Endodermal cell (in vitro differentiated cells): ENCODE measurements at regions not wholly inside any gene's neighbourhood (a gene's known extent, or its start where the extent isn't known, plus 50 kb on each side); places are given as distances from the start of the nearest gene placed in this dataset.

Source experiments
- DNase-seq: peaks from one replicate; pipeline ENCODE4 v3.0.0-alpha.2; 2017
- H3K27ac ChIP-seq: 2 replicates; pipeline ENCODE4 v1.5.1; 2013; ENCODE audit warnings: mild to moderate bottlenecking, low read depth, low read length, moderate library complexity
- H3K27me3 ChIP-seq: 2 replicates; pipeline ENCODE4 v1.6.1; 2013; ENCODE audit warnings: mild to moderate bottlenecking, low read length, moderate library complexity; ENCODE audit not compliant: insufficient read depth, control insufficient read depth, poor library complexity, severe bottlenecking
- H3K36me3 ChIP-seq: 2 replicates; pipeline ENCODE4 v1.7.0; 2013; ENCODE audit warnings: mild to moderate bottlenecking, low read length, moderate library complexity; ENCODE audit not compliant: control insufficient read depth, insufficient read depth
- H3K4me1 ChIP-seq: one replicate; pipeline ENCODE4 v1.7.0; 2013; ENCODE audit warnings: low read length; ENCODE audit not compliant: control insufficient read depth, insufficient read depth
- H3K4me3 ChIP-seq: 2 replicates; pipeline ENCODE4 v1.5.1; 2013; ENCODE audit warnings: mild to moderate bottlenecking, low read length, moderate library complexity
- H3K9ac ChIP-seq: 2 replicates; pipeline ENCODE4 v1.6.1; 2013; ENCODE audit warnings: mild to moderate bottlenecking, low read length, moderate library complexity; ENCODE audit not compliant: poor library complexity, severe bottlenecking; ENCODE audit errors: extremely low read depth
- H3K9me3 ChIP-seq: 2 replicates; pipeline ENCODE4 v1.6.1; 2013; ENCODE audit warnings: mild to moderate bottlenecking, low read length, moderate library complexity; ENCODE audit not compliant: control insufficient read depth
- H3K27ac Mint-ChIP-seq: 2 replicates; pipeline ENCODE4 v1.8.0; 2020; ENCODE audit warnings: mixed read lengths
- H3K27me3 Mint-ChIP-seq: 2 replicates; pipeline ENCODE4 v1.8.0; 2021; ENCODE audit warnings: mild to moderate bottlenecking, mixed read lengths; ENCODE audit not compliant: insufficient read depth
- H3K36me3 Mint-ChIP-seq: 2 replicates; pipeline ENCODE4 v1.8.0; 2020; ENCODE audit warnings: low read depth, mixed read lengths
- H3K4me1 Mint-ChIP-seq: 2 replicates; pipeline ENCODE4 v1.8.0; 2020; ENCODE audit warnings: mixed read lengths
- H3K4me3 Mint-ChIP-seq: 2 replicates; pipeline ENCODE4 v1.8.0; 2020; ENCODE audit warnings: mild to moderate bottlenecking, moderate library complexity, mixed read lengths
- H3K9me3 Mint-ChIP-seq: 2 replicates; pipeline ENCODE4 v1.8.0; 2020; ENCODE audit warnings: mild to moderate bottlenecking, mixed read lengths
- WGBS, 2 experiments: methylation state at CpG; one replicate each; pipeline versions ENCODE4 v1.1.5 to v1.1.7; 2013; ENCODE audit warnings: missing lambda C conversion rate in 2 of 2, mixed read lengths in 1 of 2; ENCODE audit not compliant: insufficient coverage in 1 of 2, insufficient read length in 1 of 2; 5-methylcytosine and 5-hydroxymethylcytosine counted together
- TF ChIP-seq, protein P1 (sequence below): fragments of 200-600 bp; sonication (generic); conservative IDR thresholded peaks from 2 replicates; pipeline ENCODE4 v1.5.0; 2021; ENCODE audit warnings: antibody characterized with exemption, mild to moderate bottlenecking

DNA sequence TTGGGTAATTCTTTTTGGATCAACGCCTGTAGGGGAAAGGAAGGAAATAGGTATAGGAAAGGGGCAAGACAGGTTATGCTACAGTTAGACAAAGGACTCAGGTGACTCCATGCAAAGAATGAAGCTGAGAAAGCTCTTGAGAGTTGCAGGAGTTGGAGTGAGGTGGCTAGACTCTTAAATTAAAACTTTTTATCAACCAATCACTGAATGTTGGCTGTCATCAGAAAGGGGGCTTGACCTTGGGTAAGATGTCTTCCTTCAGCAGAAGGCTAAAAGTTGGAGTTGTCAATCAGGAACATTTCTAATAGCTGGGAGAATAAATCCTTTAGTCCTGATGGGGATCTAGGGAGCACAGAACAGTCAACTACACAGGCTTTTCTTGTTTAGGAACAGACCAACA, 595.4 kb downstream of the SLC16A7 start:
- no peak overlapping the region for H3K27ac ChIP-seq
- no peak overlapping the region for H3K27ac Mint-ChIP-seq
- H3K4me1 ChIP-seq = no peaks in the 10 kb centered on the region
- 82 to 100% methylated on average over 1 of the region's 1 CpG for WGBS, 2 experiments
- no peaks in the 10 kb centered on the region for H3K9me3 Mint-ChIP-seq
- no peaks in the 10 kb centered on the region for H3K27me3 Mint-ChIP-seq
- H3K4me3 Mint-ChIP-seq = no peak overlapping the region
- no peaks in the 10 kb centered on the region for H3K9me3 ChIP-seq
- H3K36me3 ChIP-seq = no peaks in the 10 kb centered on the region
- TF ChIP-seq, protein P1, sequence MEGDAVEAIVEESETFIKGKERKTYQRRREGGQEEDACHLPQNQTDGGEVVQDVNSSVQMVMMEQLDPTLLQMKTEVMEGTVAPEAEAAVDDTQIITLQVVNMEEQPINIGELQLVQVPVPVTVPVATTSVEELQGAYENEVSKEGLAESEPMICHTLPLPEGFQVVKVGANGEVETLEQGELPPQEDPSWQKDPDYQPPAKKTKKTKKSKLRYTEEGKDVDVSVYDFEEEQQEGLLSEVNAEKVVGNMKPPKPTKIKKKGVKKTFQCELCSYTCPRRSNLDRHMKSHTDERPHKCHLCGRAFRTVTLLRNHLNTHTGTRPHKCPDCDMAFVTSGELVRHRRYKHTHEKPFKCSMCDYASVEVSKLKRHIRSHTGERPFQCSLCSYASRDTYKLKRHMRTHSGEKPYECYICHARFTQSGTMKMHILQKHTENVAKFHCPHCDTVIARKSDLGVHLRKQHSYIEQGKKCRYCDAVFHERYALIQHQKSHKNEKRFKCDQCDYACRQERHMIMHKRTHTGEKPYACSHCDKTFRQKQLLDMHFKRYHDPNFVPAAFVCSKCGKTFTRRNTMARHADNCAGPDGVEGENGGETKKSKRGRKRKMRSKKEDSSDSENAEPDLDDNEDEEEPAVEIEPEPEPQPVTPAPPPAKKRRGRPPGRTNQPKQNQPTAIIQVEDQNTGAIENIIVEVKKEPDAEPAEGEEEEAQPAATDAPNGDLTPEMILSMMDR = no peak
- no peaks in the 10 kb centered on the region for H3K36me3 Mint-ChIP-seq
- H3K27me3 ChIP-seq = no peaks in the 10 kb centered on the region
- peaks cover 5% of the 10 kb centered on the region for H3K4me1 Mint-ChIP-seq
- no peak for DNase-seq
- H3K4me3 ChIP-seq = no peak overlapping the region
- no peak overlapping the region for H3K9ac ChIP-seq

DNA sequence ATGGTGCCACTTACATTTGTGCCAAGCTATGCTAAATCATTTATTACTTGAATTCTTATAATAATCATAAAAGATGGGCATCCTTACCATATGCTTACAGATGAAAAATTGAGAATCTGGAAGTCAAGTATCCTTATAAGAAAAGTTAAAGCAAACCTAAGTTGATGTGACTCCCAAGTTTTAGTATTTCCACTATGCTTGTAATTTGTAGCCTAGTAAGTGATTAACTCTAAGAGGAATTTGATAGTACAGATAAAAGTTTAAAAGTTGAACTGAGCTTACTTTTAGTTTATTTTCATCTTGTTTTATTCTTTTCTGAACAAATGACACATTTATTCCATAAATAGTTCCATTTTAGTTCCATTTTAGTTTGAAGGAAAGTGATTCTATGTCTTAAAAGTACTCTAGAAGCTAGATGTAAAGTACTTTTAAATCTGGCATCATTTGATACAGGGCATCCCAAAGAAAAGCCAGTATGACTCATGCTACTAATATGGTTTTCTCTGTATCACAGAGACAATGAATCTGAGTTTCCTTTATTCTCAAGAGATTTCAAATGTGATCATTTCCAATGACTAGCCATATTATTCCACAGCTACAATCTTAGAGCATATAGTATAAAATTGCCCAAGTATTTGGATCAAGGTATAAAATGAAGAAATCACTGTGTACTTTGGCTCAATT, 596.0 kb downstream of the SLC16A7 start:
- H3K27me3 Mint-ChIP-seq = no peaks in the 10 kb centered on the region
- H3K27ac Mint-ChIP-seq = no peak overlapping the region
- H3K36me3 Mint-ChIP-seq = no peaks in the 10 kb centered on the region
- no peaks in the 10 kb centered on the region for H3K27me3 ChIP-seq
- H3K9me3 Mint-ChIP-seq = no peaks in the 10 kb centered on the region
- H3K9me3 ChIP-seq = no peaks in the 10 kb centered on the region
- no peak overlapping the region for H3K9ac ChIP-seq
- no peak overlapping the region for H3K4me3 Mint-ChIP-seq
- no peaks in the 10 kb centered on the region for H3K4me1 ChIP-seq
- no peak overlapping the region for H3K4me3 ChIP-seq
- TF ChIP-seq, protein P1 = no peak
- peaks cover 5% of the 10 kb centered on the region for H3K4me1 Mint-ChIP-seq
- H3K27ac ChIP-seq = no peak overlapping the region
- H3K36me3 ChIP-seq = no peaks in the 10 kb centered on the region
- no peak for DNase-seq

DNA sequence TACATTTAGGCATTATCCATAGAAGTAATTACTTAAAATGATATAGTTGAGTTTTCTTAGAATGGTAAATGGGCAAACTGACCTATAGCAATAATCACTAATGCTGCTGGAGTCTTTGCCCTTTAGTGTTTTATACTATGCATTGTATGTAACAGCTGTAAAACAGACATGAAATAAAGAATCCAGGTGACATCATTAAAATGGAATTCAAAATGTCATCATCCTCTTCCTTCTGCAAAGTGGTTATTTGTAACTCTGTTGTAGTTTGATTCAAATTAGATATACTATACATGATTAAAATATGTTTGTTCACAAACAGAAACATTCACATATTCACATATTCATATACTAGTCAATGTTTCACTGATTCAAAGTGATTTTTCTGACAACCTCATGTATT, 598.8 kb downstream of the SLC16A7 start:
- H3K4me1 ChIP-seq = no peaks in the 10 kb centered on the region
- H3K4me1 Mint-ChIP-seq = peaks cover 12% of the 10 kb centered on the region
- H3K4me3 Mint-ChIP-seq = no peak overlapping the region
- H3K9me3 ChIP-seq = no peaks in the 10 kb centered on the region
- H3K9ac ChIP-seq = no peak overlapping the region
- no peaks in the 10 kb centered on the region for H3K27me3 Mint-ChIP-seq
- H3K27ac Mint-ChIP-seq = no peak overlapping the region
- no peak overlapping the region for H3K27ac ChIP-seq
- DNase-seq = no peak
- no peaks in the 10 kb centered on the region for H3K36me3 ChIP-seq
- H3K4me3 ChIP-seq = no peak overlapping the region
- H3K9me3 Mint-ChIP-seq = no peaks in the 10 kb centered on the region
- TF ChIP-seq, protein P1 = no peak
- no peaks in the 10 kb centered on the region for H3K36me3 Mint-ChIP-seq
- no peaks in the 10 kb centered on the region for H3K27me3 ChIP-seq
